WTC11 (cell line): ENCODE measurements at regions not wholly inside any gene's neighbourhood (a gene's known extent, or its start where the extent isn't known, plus 50 kb on each side); places are given as distances from the start of the nearest gene placed in this dataset.

ENCODE experiments used
- ATF2 ChIP-seq: sonication (generic); formaldehyde crosslinking; IDR thresholded peaks from 2 replicates; pipeline ENCODE4 v1.8.1; 2022; ENCODE audit warnings: low read depth, missing genetic modification reagents, borderline replicate concordance
- ATF6 ChIP-seq: sonication (generic); formaldehyde crosslinking; IDR thresholded peaks from 2 replicates; pipeline ENCODE4 v1.8.1; 2023; ENCODE audit warnings: mild to moderate bottlenecking, missing genetic modification reagents
- CTCF ChIP-seq: fragments of 200-600 bp; IDR thresholded peaks from 2 replicates; pipeline ENCODE4 v1.8.0; 2022; ENCODE audit warnings: antibody characterized with exemption
- E2F4 ChIP-seq: sonication (generic); formaldehyde crosslinking; IDR thresholded peaks from 2 replicates; pipeline ENCODE4 v1.8.1; 2022; ENCODE audit warnings: low read depth, mild to moderate bottlenecking, moderate library complexity, missing genetic modification reagents, borderline replicate concordance
- FOXP4 ChIP-seq: sonication (generic); formaldehyde crosslinking; IDR thresholded peaks from 2 replicates; pipeline ENCODE4 v1.8.0; 2022; ENCODE audit warnings: mild to moderate bottlenecking, missing genetic modification reagents
- GABPB1 ChIP-seq: sonication (generic); formaldehyde crosslinking; IDR thresholded peaks from 2 replicates; pipeline ENCODE4 v1.8.1; 2023; ENCODE audit warnings: mild to moderate bottlenecking, missing genetic modification reagents
- NFYB ChIP-seq: sonication (generic); formaldehyde crosslinking; conservative IDR thresholded peaks from 2 replicates; pipeline ENCODE4 v1.8.0; 2022; ENCODE audit warnings: low read depth, missing genetic modification reagents
- SP1 ChIP-seq: sonication (generic); formaldehyde crosslinking; conservative IDR thresholded peaks from 2 replicates; pipeline ENCODE4 v1.8.1; 2022; ENCODE audit warnings: missing genetic modification reagents
- TCF7 ChIP-seq: sonication (generic); formaldehyde crosslinking; IDR thresholded peaks from 2 replicates; pipeline ENCODE4 v1.8.0; 2022; ENCODE audit warnings: mild to moderate bottlenecking, low read depth, missing genetic modification reagents, moderate library complexity
- USF2 ChIP-seq: sonication (generic); formaldehyde crosslinking; IDR thresholded peaks from 2 replicates; pipeline ENCODE4 v1.8.1; 2023; ENCODE audit warnings: mild to moderate bottlenecking, missing genetic modification reagents, moderate library complexity
- TF ChIP-seq, protein P1 (sequence below): sonication (generic); formaldehyde crosslinking; IDR thresholded peaks from 2 replicates; pipeline ENCODE4 v1.8.0; 2022; ENCODE audit warnings: mild to moderate bottlenecking, missing genetic modification reagents

- TF ChIP-seq CTCF (no peak), TCF7 (CRISPR knock-in tag) (no peak), SP1 (no peak), USF2 (CRISPR knock-in tag) (no peak), ATF6 (no peak), E2F4 (no peak), GABPB1 (CRISPR knock-in tag) (no peak), ATF2 (CRISPR knock-in tag) (no peak), NFYB (CRISPR knock-in tag) (no peak), FOXP4 (CRISPR knock-in tag) (no peak)
- TF ChIP-seq, protein P1, sequence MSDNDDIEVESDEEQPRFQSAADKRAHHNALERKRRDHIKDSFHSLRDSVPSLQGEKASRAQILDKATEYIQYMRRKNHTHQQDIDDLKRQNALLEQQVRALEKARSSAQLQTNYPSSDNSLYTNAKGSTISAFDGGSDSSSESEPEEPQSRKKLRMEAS (CRISPR knock-in tag): no peak
These were observed 201.7 kb downstream of the NNT start for GRCh38 chr5:43804723-43805122.
